ENCODE measurements at regions not wholly inside any gene's neighbourhood (a gene's known extent, or its start where the extent isn't known, plus 50 kb on each side); places are given as distances from the start of the nearest gene placed in this dataset.

DNA sequence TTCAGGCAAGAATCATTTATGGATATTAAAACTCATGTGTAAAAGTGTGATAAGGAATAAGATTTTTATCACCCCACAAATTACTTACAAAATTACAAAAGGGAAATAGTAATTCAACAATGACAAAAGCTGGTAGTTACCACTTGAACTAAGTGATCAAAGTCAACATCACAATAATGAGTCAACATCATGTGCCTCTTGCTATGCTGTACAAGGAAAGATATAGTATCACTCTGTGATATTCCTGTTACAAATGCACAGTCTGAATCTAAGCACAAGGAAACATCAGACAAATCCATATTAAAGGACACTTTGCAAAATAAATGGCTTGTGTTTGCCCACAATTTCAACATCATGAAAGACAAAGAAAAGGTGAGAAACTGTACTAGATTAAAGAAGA lies 90.5 kb upstream of the PLCL2 start:
- DNase-seq, result no peak
- POLR2A ChIA-PET, result no interaction called here
- Mint-ChIP-seq H3K36me3 (ENCODE audit: low read depth) (peaks cover 3% of the 10 kb centered on the region), H3K27me3 (peaks cover 5% of the 10 kb centered on the region), H3K4me1 (peaks cover 8% of the 10 kb centered on the region), H3K9me3 (peaks cover 5% of the 10 kb centered on the region), H3K4me3 (no peak overlapping the region), H3K27ac (no peak overlapping the region)
- CTCF ChIA-PET, result no interaction called here

DNA sequence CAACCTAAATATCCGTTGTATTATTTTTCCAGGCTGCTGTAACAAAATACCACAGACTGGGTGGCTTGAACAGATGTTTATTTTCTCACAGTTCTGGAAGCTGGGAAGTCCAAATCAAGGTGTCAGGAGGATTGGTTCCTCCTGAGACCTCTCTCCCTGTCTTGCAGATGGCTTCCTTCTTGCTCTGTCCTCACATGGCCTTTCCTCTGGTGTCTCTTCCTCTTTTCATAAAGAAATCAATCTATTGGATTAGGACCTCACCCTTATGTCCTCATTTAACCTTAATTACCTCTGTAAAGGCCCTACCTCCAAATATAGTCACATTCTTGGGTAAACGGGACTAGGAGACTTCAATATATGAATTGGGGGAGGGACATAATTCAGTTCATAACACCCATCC lies 89.2 kb upstream of the PLCL2 start:
- Mint-ChIP-seq H3K4me1 (peaks cover 13% of the 10 kb centered on the region), H3K36me3 (ENCODE audit: low read depth) (peaks cover 8% of the 10 kb centered on the region), H3K4me3 (no peak overlapping the region), H3K27me3 (peaks cover 5% of the 10 kb centered on the region), H3K9me3 (peaks cover 2% of the 10 kb centered on the region), H3K27ac (no peak overlapping the region)
- CTCF ChIA-PET, result no interaction called here
- POLR2A ChIA-PET, result no interaction called here
- DNase-seq, result no peak

DNA sequence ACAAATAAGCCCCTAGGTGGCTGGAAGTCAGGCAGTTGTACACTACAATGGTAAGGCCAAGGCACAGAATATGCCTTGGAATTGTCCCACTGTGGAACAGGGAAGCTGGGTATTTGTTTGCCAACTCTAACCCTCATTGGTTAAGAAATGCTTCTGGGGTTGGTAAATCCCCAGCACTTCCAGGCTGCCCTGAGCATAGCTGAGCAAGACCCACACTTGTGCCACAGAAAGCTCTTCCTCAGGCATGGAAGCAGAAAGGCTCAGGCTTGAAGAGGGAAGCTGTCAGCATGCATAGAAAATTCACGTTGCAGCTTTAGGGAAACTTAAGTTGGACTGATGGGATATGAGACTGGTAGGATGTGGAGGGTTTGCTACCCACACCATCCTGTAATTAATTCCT lies 86.9 kb upstream of the PLCL2 start:
- Mint-ChIP-seq H3K27ac (no peak overlapping the region), H3K9me3 (peaks cover 2% of the 10 kb centered on the region), H3K27me3 (peaks cover 3% of the 10 kb centered on the region), H3K36me3 (ENCODE audit: low read depth) (peaks cover 8% of the 10 kb centered on the region), H3K4me3 (no peak overlapping the region), H3K4me1 (peaks cover 20% of the 10 kb centered on the region)
- DNase-seq, result no peak
- POLR2A ChIA-PET, result no interaction called here
- CTCF ChIA-PET, result no interaction called here

DNA sequence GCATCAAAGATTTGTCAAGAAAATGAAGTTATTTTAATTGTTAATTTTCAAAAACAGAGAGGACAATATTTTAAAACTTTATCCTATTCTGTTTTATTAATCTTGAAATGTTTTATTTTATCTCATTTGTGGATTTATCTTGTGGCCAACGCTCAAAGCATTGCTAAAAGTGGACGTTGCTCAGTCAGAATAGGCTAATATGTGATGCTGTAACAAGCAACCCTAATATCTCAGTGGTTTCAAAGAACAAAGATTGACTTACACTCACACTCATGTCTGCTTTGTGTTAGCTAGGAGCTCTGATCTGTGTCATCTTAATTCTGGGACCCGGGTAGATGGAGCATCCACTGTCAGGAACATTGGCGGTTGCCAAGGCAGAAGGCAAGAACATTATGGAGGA lies 86.0 kb upstream of the PLCL2 start:
- POLR2A ChIA-PET, result no interaction called here
- Mint-ChIP-seq H3K36me3 (ENCODE audit: low read depth) (peaks cover 8% of the 10 kb centered on the region), H3K4me1 (peaks cover 20% of the 10 kb centered on the region), H3K4me3 (no peak overlapping the region), H3K27ac (no peak overlapping the region), H3K27me3 (peaks cover 3% of the 10 kb centered on the region), H3K9me3 (peaks cover 2% of the 10 kb centered on the region)
- CTCF ChIA-PET, result no interaction called here
- no peak for DNase-seq

DNA sequence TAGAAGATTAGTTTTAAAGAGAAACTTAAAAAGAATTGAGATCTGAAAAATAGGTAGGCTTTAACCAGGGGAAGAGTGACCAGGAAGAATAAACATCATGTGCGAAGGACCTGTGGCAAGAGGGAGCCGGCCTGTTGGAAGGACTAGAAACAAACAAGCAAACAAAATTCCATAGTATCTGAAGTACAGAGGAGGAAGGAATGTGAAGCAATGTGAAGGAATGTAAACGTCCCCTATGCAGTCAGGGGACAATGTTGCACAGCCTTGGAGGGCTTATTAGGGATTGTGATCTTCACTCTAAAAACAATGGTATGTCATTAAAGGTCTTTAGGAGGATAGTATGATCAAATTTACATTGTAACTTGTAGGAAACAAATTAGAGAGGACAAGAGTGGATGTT lies 84.4 kb upstream of the PLCL2 start:
- Mint-ChIP-seq H3K4me1 (peaks cover 20% of the 10 kb centered on the region), H3K36me3 (ENCODE audit: low read depth) (peaks cover 8% of the 10 kb centered on the region), H3K4me3 (no peak overlapping the region), H3K27ac (no peak overlapping the region), H3K27me3 (peaks cover 3% of the 10 kb centered on the region), H3K9me3 (peaks cover 2% of the 10 kb centered on the region)
- DNase-seq, result no peak
- CTCF ChIA-PET, result no interaction called here
- POLR2A ChIA-PET, result no interaction called here

DNA sequence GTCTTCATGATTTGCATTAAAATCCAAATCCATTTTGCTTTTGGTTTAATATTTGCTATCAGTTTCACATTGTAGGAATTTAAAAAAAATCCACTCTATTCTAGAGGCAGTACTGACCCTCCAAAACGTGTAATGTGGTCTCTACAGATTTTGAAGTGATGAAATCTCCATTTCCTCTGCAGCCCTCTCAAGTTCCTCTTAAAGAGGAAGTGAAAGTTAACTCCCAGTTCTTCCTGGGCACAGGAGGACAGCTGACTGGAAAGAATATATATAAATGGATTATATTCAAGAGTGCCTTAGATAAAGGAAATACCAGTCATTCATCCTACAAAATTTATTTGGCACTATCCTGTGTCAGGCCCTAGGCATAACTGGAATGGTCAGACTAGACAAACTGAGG lies 83.5 kb upstream of the PLCL2 start:
- no peak overlapping the region for H3K4me3 Mint-ChIP-seq
- ChIA-PET CTCF (no interaction called here), POLR2A (no interaction called here)

DNA sequence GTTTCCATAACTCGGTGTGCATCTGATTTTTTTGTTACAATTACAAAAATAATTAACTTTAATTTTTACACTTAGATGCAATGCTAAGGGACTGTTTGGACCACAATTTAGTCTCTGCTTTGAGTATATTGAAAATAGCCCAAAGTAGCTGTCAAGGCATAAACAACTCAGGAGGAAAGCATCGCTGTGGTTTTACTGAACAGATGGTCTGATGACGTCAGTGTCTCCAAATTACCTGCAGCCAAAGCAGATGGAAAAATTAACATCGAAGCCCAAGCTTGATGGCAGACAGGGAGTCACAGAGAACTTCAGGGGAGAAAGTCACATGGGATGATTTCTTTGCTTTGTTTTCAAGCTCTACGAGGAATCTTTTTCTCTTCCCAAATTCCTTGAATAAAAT lies 83.1 kb upstream of the PLCL2 start:
- DNase-seq, result no peak
- no peak overlapping the region for H3K4me3 Mint-ChIP-seq
- CTCF ChIA-PET, result no interaction called here
- H3K36me3 Mint-ChIP-seq (ENCODE audit: low read depth), result peaks cover 8% of the 10 kb centered on the region
- POLR2A ChIA-PET, result interaction anchor here (1.1 kb wide), 1 partner anchor 41 kb away, joined by 3 read pairs; no protein-coding TSS in a partner anchor
- H3K9me3 Mint-ChIP-seq, result peaks cover 2% of the 10 kb centered on the region
- peaks cover 20% of the 10 kb centered on the region for H3K4me1 Mint-ChIP-seq
- peaks cover 10% of the 10 kb centered on the region for H3K27me3 Mint-ChIP-seq
- no peak overlapping the region for H3K27ac Mint-ChIP-seq

More for the DNA sequence above, 83.5 kb upstream of the PLCL2 start:
- Mint-ChIP-seq H3K4me1 (peaks cover 20% of the 10 kb centered on the region), H3K27me3 (peaks cover 10% of the 10 kb centered on the region), H3K27ac (no peak overlapping the region), H3K9me3 (peaks cover 2% of the 10 kb centered on the region), H3K36me3 (ENCODE audit: low read depth) (peaks cover 8% of the 10 kb centered on the region)
- no peak for DNase-seq

DNA sequence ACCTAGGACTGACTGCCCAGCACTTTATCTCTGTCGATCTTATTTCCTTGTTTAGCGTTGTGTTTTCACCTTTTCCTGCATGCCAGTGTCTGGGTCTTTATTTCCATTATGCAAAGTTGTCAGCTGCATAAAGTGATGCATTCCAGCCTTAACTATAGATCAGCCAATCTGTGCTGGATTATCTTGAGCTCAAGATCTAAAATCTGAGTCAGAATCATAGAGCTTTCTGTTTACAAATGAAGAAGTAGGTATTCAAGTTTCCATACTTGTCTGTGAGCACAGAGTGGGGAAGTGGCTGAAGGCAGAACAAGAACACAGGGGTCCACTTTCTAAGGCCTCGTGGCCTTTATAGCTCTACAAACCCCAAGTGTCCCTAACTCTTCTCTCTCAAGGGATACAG lies 82.4 kb upstream of the PLCL2 start:
- ChIA-PET CTCF (interaction anchor here (0.7 kb wide), 1 partner anchor 25 kb away, joined by 3 read pairs; no protein-coding TSS in a partner anchor), POLR2A (interaction anchor here (0.8 to 1.1 kb wide), 2 partner anchors 40 to 349 kb away, joined by 3 read pairs; no protein-coding TSS in a partner anchor)
- Mint-ChIP-seq H3K9me3 (peaks cover 2% of the 10 kb centered on the region), H3K36me3 (ENCODE audit: low read depth) (peaks cover 8% of the 10 kb centered on the region), H3K4me3 (no peak overlapping the region), H3K27ac (no peak overlapping the region), H3K4me1 (peaks cover 20% of the 10 kb centered on the region), H3K27me3 (peaks cover 15% of the 10 kb centered on the region)
- no peak for DNase-seq

DNA sequence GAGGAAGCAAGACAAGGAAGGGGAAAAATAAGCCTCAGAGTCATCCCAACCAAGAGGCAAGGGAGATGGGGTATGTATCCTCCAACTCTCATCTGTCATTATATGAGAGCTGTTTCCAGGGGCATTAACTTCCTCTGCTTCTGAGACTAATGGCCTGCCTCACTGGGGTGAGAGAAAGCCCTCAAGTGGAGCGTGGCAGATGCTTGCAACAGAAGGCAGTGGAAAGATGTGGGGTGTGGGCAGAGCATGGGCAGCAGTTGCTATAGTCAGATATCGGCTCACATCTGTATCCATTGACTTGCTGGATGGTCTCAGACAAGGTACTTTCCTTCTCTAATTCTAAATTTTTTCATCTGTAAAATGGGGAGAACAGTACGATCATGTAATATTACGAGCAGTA lies 81.7 kb upstream of the PLCL2 start:
- peaks cover 8% of the 10 kb centered on the region for H3K36me3 Mint-ChIP-seq (ENCODE audit: low read depth)
- POLR2A ChIA-PET, result interaction anchor here (0.8 kb wide), 1 partner anchor 349 kb away, joined by 3 read pairs; no protein-coding TSS in a partner anchor
- CTCF ChIA-PET, result no interaction called here
- no peak overlapping the region for H3K4me3 Mint-ChIP-seq
- peaks cover 20% of the 10 kb centered on the region for H3K4me1 Mint-ChIP-seq
- H3K27me3 Mint-ChIP-seq, result peaks cover 18% of the 10 kb centered on the region
- H3K9me3 Mint-ChIP-seq, result peaks cover 2% of the 10 kb centered on the region
- DNase-seq, result no peak
- H3K27ac Mint-ChIP-seq, result no peak overlapping the region

DNA sequence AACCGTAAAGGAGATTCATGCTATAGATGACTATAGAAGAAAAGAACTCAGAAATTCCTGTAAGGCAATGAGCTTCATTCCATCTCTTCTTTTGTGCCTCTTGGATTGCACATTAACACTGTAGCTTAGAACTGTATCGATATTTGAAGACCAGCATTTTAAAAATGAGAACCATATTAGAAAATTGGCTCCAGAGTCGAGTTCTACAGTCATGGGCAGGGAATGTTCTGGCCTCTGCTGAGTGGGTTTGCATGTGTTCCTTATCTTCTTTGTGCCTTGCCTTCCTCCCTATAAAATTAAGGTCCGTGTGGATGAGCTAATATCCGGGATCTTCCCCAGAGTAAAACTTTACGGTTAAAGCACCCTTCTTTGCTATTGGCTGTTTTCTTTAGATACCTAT lies 77.4 kb upstream of the PLCL2 start:
- Mint-ChIP-seq H3K4me1 (peaks cover 11% of the 10 kb centered on the region), H3K27ac (no peak overlapping the region), H3K36me3 (ENCODE audit: low read depth) (no peaks in the 10 kb centered on the region), H3K9me3 (no peaks in the 10 kb centered on the region), H3K27me3 (peaks cover 20% of the 10 kb centered on the region), H3K4me3 (no peak overlapping the region)
- ChIA-PET POLR2A (no interaction called here), CTCF (interaction anchor here (0.6 kb wide), 1 partner anchor 344 kb away, joined by 5 read pairs; no protein-coding TSS in a partner anchor)
- no peak for DNase-seq

DNA sequence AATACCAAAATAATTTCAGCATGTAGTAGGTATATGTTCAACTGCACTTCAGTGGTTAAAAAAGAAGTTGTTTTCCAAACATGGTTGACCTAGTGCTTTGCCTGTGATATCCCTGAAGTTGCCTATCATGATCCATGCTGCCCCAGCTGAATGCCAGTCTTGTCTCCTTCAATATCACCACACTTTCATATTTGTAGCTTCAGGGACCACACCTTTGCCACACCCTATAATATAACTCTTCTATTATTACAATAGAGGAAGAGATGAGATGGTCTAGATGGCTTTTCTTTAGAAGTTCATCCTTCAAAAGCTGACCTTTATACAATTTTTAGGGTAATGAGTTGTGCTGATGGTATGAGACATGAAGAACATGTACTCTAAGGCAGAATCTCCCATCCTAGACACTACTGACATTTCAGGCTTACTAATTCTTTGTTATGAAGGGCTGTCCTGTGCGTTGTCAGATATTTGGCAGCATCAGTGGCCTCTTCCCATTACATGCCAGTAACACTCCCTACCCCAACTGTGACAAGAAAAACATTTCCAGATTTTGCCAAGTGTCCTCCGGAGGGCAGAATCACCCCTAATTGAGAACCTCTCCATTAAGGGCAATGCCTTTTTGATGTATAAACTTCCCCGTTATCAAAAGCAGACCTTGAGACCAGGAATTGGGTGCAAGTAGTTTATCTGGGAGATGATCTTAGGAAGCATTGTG lies 76.2 kb upstream of the PLCL2 start:
- no peak overlapping the region for H3K27ac Mint-ChIP-seq
- H3K36me3 Mint-ChIP-seq (ENCODE audit: low read depth), result no peaks in the 10 kb centered on the region
- no peak for DNase-seq
- peaks cover 20% of the 10 kb centered on the region for H3K27me3 Mint-ChIP-seq
- no peak overlapping the region for H3K4me3 Mint-ChIP-seq
- peaks cover 10% of the 10 kb centered on the region for H3K4me1 Mint-ChIP-seq
- ChIA-PET POLR2A (no interaction called here), CTCF (no interaction called here)
- H3K9me3 Mint-ChIP-seq, result no peaks in the 10 kb centered on the region

DNA sequence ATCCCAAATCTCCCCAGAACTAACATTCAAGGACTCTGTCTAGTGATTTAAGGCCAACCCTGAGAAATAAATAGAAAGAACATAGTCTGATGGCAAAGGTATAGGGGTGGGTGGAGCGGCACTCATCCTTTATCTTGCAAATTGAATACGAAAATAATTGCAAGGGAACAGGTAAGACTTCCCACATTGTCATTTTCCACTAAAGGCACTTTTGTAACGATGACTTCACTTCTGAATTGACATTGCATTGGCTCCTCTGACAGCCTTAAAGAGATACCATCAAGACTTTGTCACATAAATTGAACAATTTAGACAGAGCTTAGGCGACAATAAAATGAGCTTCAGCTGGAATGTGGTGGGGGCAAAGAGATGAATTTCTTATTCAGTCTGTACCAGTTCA lies 75.3 kb upstream of the PLCL2 start:
- H3K4me3 Mint-ChIP-seq, result no peak overlapping the region
- POLR2A ChIA-PET, result no interaction called here
- peaks cover 3% of the 10 kb centered on the region for H3K9me3 Mint-ChIP-seq
- no peak overlapping the region for H3K27ac Mint-ChIP-seq
- CTCF ChIA-PET, result interaction anchor here (1.2 to 2.2 kb wide), 2 partner anchors 15 to 19 kb away, joined by 3 to 7 read pairs; no protein-coding TSS in a partner anchor
- no peaks in the 10 kb centered on the region for H3K36me3 Mint-ChIP-seq (ENCODE audit: low read depth)
- no peak for DNase-seq
- peaks cover 20% of the 10 kb centered on the region for H3K27me3 Mint-ChIP-seq
- H3K4me1 Mint-ChIP-seq, result peaks cover 10% of the 10 kb centered on the region

DNA sequence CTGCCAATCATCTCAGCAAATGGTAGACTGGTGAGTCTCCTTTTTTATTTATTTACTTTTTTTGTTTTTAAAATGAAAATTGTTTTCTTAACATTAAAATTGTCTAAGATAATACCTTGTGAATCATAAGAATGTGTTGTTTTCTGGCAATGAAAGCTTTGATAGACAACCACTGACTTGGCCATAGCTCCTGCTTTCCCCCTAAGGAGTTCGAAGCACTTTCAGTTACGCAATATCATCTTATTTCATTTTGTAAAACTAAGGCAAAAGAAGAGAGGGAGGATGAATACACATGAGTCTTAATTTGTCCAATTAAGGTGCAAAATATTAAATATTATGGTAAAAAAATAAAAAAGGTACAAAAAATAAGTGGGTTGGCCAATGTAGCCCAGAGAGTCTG lies 74.8 kb upstream of the PLCL2 start:
- no peak for DNase-seq
- no peaks in the 10 kb centered on the region for H3K36me3 Mint-ChIP-seq (ENCODE audit: low read depth)
- peaks cover 17% of the 10 kb centered on the region for H3K27me3 Mint-ChIP-seq
- peaks cover 11% of the 10 kb centered on the region for H3K4me1 Mint-ChIP-seq
- H3K9me3 Mint-ChIP-seq, result peaks cover 4% of the 10 kb centered on the region
- no peak overlapping the region for H3K4me3 Mint-ChIP-seq
- CTCF ChIA-PET, result interaction anchor here (1.2 to 2.2 kb wide), 2 partner anchors 15 to 19 kb away, joined by 3 to 7 read pairs; no protein-coding TSS in a partner anchor
- POLR2A ChIA-PET, result interaction anchor here (1.1 kb wide), 1 partner anchor 33 kb away, joined by 4 read pairs; no protein-coding TSS in a partner anchor
- no peak overlapping the region for H3K27ac Mint-ChIP-seq

Measured in activated CD4-positive, alpha-beta memory T cell treated with anti-CD3 and anti-CD28 coated beads, Interleukin-2, amount 10 ng/mL, durations not matched to agents 7 days and 5 days (primary cell).